Activated naive CD4-positive, alpha-beta T cell treated with anti-CD3 and anti-CD28 coated beads for 36 hours (primary cell): ENCODE measurements at regions not wholly inside any gene's neighbourhood (a gene's known extent, or its start where the extent isn't known, plus 50 kb on each side); places are given as distances from the start of the nearest gene placed in this dataset.

Experiments
- CTCF ChIA-PET: fragments of 350-600 bp; sonication (Branson Sonifier 250); formaldehyde crosslinking; loops from one replicate; lab custom pipeline; 2021; ENCODE audit warnings: antibody characterized with exemption; lab: Charles Lee
- DNase-seq: peaks from one replicate; pipeline ENCODE4 v3.0.0-alpha.2; 2020
- H3K27ac Mint-ChIP-seq: one replicate; pipeline ENCODE4 v1.8.0; 2021; ENCODE audit warnings: mild to moderate bottlenecking, mixed read lengths
- H3K27me3 Mint-ChIP-seq: one replicate; pipeline ENCODE4 v1.8.0; 2021; ENCODE audit warnings: low read depth, mixed read lengths
- H3K36me3 Mint-ChIP-seq: one replicate; pipeline ENCODE4 v1.8.0; 2021; ENCODE audit warnings: low read depth, mixed read lengths
- H3K4me1 Mint-ChIP-seq: one replicate; pipeline ENCODE4 v1.8.0; 2021; ENCODE audit warnings: low read depth, mixed read lengths
- H3K4me3 Mint-ChIP-seq: one replicate; pipeline ENCODE4 v1.8.0; 2021; ENCODE audit warnings: mild to moderate bottlenecking, moderate library complexity, mixed read lengths
- H3K9me3 Mint-ChIP-seq: one replicate; pipeline ENCODE4 v1.8.0; 2021; ENCODE audit warnings: mixed read lengths
- intact Hi-C: fragments of 100-400 bp; cut with micrococcal nuclease; formaldehyde crosslinking; loops from one replicate; pipeline ENCODE4 v1.15.1; 2023

DNA sequence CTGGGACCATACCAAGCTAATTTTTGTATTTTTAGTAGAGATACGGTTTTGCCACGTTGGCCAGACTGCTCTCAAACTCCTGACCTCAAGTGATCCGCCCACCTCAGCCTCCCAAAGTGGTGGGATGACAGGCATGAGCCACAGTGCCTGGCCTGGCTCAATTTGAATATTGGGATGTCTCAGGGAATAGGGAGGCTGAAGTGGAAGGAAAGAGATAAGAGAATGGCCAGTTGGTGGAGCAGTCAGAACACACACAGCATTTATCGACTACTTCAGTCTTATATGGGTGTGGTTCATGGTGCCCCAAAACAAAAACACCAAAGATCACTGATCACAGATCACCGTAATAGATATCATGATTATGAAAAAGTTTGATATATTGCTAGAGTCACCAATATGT lies 144.4 kb downstream of the GMNC start:
- no peak for DNase-seq
- Mint-ChIP-seq H3K4me1 (no peaks in the 10 kb centered on the region), H3K4me3 (no peak overlapping the region), H3K9me3 (no peaks in the 10 kb centered on the region), H3K27ac (no peak overlapping the region), H3K27me3 (peaks cover 7% of the 10 kb centered on the region), H3K36me3 (no peaks in the 10 kb centered on the region)
- intact Hi-C loops, result no loop called here
- CTCF ChIA-PET, result no interaction called here

DNA sequence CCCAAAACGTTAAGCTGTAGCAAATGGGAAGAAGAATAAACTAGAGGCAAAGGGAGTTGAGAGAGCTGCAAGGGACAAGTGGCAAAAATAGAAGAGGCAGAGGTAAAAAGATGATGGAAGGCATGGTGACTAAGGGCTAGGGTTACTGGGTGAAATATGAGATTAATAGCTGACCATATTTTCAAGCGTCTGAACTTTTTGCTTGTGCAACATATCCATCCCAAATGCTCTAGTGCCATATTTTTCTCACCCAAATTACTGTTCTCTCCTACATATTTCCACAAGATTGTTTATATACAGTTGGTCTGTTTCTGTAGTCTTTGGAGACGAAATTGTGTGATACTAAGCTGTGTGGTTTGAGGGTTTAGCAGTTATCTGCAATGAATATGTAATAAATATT lies 145.5 kb downstream of the GMNC start:
- H3K4me3 Mint-ChIP-seq, result no peak overlapping the region

DNA sequence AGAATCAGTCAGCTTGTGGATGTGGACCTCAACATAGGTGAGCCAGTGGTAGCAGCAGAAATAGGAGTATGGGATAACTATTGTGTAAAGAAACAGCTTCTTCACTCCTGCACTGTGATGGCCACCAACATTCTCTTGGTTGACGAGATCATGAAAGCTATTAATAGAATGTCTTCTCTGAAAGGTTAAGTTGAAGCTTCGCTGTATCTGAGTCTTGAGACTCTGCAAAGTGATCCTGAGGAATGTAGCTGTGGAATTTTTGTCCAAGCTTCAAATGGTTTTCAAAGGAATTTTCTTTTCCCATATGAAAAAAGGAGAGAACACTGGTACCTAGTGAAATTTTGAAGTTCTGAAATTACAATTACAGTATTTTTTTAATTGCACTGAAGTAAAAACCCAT lies 146.3 kb downstream of the GMNC start:
- CTCF ChIA-PET, result interaction anchor here (0.5 to 1.7 kb wide), 2 partner anchors 18 to 164 kb away, joined by 4 read pairs; no protein-coding TSS in a partner anchor
- Mint-ChIP-seq H3K27me3 (peaks cover 7% of the 10 kb centered on the region), H3K4me3 (no peak overlapping the region), H3K4me1 (no peaks in the 10 kb centered on the region), H3K27ac (no peak overlapping the region), H3K36me3 (no peaks in the 10 kb centered on the region), H3K9me3 (no peaks in the 10 kb centered on the region)
- intact Hi-C loops, result no loop called here
- DNase-seq, result no peak

More for the DNA sequence above, 145.5 kb downstream of the GMNC start:
- Mint-ChIP-seq H3K4me1 (no peaks in the 10 kb centered on the region), H3K27ac (no peak overlapping the region), H3K36me3 (no peaks in the 10 kb centered on the region), H3K27me3 (peaks cover 7% of the 10 kb centered on the region), H3K9me3 (no peaks in the 10 kb centered on the region)
- no peak for DNase-seq
- CTCF ChIA-PET, result interaction anchor here (0.6 to 1.0 kb wide), 2 partner anchors 18 to 35 kb away, joined by 3 to 4 read pairs; no protein-coding TSS in a partner anchor
- intact Hi-C loops, result no loop called here

DNA sequence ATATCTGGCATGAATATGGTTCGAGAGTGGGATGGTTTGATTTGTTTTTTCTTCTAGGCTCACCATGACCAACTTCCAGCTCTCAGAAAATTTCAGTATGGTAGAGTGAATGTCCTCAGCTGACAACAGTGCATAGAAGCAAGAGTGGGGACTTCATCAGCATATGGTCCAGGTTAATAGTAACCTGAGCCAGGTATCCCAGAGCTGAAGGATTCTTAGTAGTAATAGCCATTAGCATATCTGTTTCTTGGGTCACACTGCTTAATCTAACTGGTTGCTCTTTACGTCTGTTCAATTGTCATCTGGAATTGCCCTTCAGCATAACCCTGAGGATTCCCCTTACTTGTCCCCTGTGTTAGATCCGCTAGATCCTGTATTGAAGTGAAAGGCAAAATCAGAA lies 151.8 kb downstream of the GMNC start:
- Mint-ChIP-seq H3K36me3 (no peaks in the 10 kb centered on the region), H3K9me3 (no peaks in the 10 kb centered on the region), H3K27ac (no peak overlapping the region)

DNA sequence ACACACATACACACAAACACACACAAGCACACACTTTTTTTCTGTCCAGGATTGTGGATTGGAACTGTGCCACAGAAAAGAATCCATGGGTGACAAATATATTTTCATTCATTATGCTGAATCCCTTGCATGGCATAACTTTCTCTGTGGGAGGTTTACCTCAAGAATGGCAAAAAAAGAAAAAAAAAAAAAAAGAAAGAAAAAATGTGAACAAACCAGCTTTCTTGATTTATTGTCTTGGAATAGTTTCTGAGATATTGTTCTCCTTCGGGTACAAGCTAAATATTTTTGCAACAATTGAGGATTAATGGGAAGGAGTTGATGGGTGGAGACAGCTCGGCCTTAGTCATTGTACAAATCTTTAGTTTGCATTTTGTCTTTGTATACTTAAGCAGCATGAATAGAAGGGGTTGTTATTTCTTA lies 153.1 kb downstream of the GMNC start:
- no peak for DNase-seq
- intact Hi-C loops, result loop anchor here (10.0 kb wide), 1 partner anchor 1735 kb away; no protein-coding TSS in a partner anchor
- Mint-ChIP-seq H3K4me3 (no peak overlapping the region), H3K9me3 (no peaks in the 10 kb centered on the region), H3K27me3 (peaks cover 9% of the 10 kb centered on the region), H3K27ac (no peak overlapping the region), H3K36me3 (no peaks in the 10 kb centered on the region), H3K4me1 (no peaks in the 10 kb centered on the region)
- CTCF ChIA-PET, result no interaction called here

More for the DNA sequence above, 151.8 kb downstream of the GMNC start:
- intact Hi-C loops, result no loop called here
- DNase-seq, result no peak
- Mint-ChIP-seq H3K4me1 (no peaks in the 10 kb centered on the region), H3K27me3 (peaks cover 9% of the 10 kb centered on the region), H3K4me3 (no peak overlapping the region)
- CTCF ChIA-PET, result interaction anchor here (0.6 kb wide), 1 partner anchor 10 kb away, joined by 3 read pairs; no protein-coding TSS in a partner anchor
